ENCODE measurements at regions not wholly inside any gene's neighbourhood (a gene's known extent, or its start where the extent isn't known, plus 50 kb on each side); places are given as distances from the start of the nearest gene placed in this dataset.

GRCh38 chr10:44060221-44060620, 324.7 kb downstream of the CXCL12 start:
- H3K4me1 Mint-ChIP-seq = no peaks in the 10 kb centered on the region
- H3K36me3 Mint-ChIP-seq (ENCODE audit: low read depth) = no peaks in the 10 kb centered on the region
- H3K27me3 Mint-ChIP-seq = peaks cover 48% of the 10 kb centered on the region
- DNase-seq (no peak), ATAC-seq (no peak)
- H3K9me3 ChIP-seq (ENCODE audit: control insufficient read depth, low read length, poor library complexity, severe bottlenecking) = no peaks in the 10 kb centered on the region
- no peak overlapping the region for H3K4me3 Mint-ChIP-seq
- no peak overlapping the region for H3K27ac Mint-ChIP-seq

- Mint-ChIP-seq H3K27ac (no peak overlapping the region), H3K27me3 (peaks cover 61% of the 10 kb centered on the region), H3K4me3 (no peak overlapping the region), H3K4me1 (no peaks in the 10 kb centered on the region), H3K36me3 (ENCODE audit: low read depth) (no peaks in the 10 kb centered on the region)
- DNase-seq (no peak), ATAC-seq (no peak)
- H3K9me3 ChIP-seq (ENCODE audit: control insufficient read depth, low read length, poor library complexity, severe bottlenecking) = no peaks in the 10 kb centered on the region
Observed at GRCh38 chr10:44058259-44058658, 326.6 kb downstream of the CXCL12 start.

- ATAC-seq (no peak), DNase-seq (no peak)
- Mint-ChIP-seq H3K27ac (no peak overlapping the region), H3K27me3 (peaks cover 59% of the 10 kb centered on the region), H3K4me3 (no peak overlapping the region), H3K4me1 (no peaks in the 10 kb centered on the region), H3K36me3 (ENCODE audit: low read depth) (no peaks in the 10 kb centered on the region)
- no peaks in the 10 kb centered on the region for H3K9me3 ChIP-seq (ENCODE audit: control insufficient read depth, low read length, poor library complexity, severe bottlenecking)
Observed at GRCh38 chr10:44056967-44057805, 327.7 kb downstream of the CXCL12 start.

GRCh38 chr10:44056206-44056605, 328.7 kb downstream of the CXCL12 start:
- H3K36me3 Mint-ChIP-seq (ENCODE audit: low read depth) = no peaks in the 10 kb centered on the region
- no peak overlapping the region for H3K4me3 Mint-ChIP-seq
- no peaks in the 10 kb centered on the region for H3K9me3 ChIP-seq (ENCODE audit: control insufficient read depth, low read length, poor library complexity, severe bottlenecking)
- no peak overlapping the region for H3K27ac Mint-ChIP-seq
- no peaks in the 10 kb centered on the region for H3K4me1 Mint-ChIP-seq
- peaks cover 66% of the 10 kb centered on the region for H3K27me3 Mint-ChIP-seq
- ATAC-seq (no peak), DNase-seq (no peak)

- no peak overlapping the region for H3K27ac Mint-ChIP-seq
- H3K4me3 Mint-ChIP-seq = no peak overlapping the region
- H3K36me3 Mint-ChIP-seq (ENCODE audit: low read depth) = no peaks in the 10 kb centered on the region
- no peak for ATAC-seq
- no peak for DNase-seq
- peaks cover 4% of the 10 kb centered on the region for H3K4me1 Mint-ChIP-seq
- no peaks in the 10 kb centered on the region for H3K9me3 ChIP-seq (ENCODE audit: control insufficient read depth, low read length, poor library complexity, severe bottlenecking)
- peaks cover 83% of the 10 kb centered on the region for H3K27me3 Mint-ChIP-seq
Observed at GRCh38 chr10:44054046-44054445, 330.9 kb downstream of the CXCL12 start.

- no peak overlapping the region for H3K27ac Mint-ChIP-seq
- ATAC-seq (no peak), DNase-seq (no peak)
- H3K4me1 Mint-ChIP-seq = peaks cover 4% of the 10 kb centered on the region
- no peaks in the 10 kb centered on the region for H3K36me3 Mint-ChIP-seq (ENCODE audit: low read depth)
- no peak overlapping the region for H3K4me3 Mint-ChIP-seq
- H3K27me3 Mint-ChIP-seq = peaks cover 78% of the 10 kb centered on the region
- H3K9me3 ChIP-seq (ENCODE audit: control insufficient read depth, low read length, poor library complexity, severe bottlenecking) = no peaks in the 10 kb centered on the region
Observed at GRCh38 chr10:44053391-44053790, 331.5 kb downstream of the CXCL12 start.

GRCh38 chr10:44051584-44052385, 333.1 kb downstream of the CXCL12 start:
- Mint-ChIP-seq H3K27me3 (peaks cover 73% of the 10 kb centered on the region), H3K27ac (no peak overlapping the region), H3K4me3 (no peak overlapping the region), H3K4me1 (peaks cover 8% of the 10 kb centered on the region), H3K36me3 (ENCODE audit: low read depth) (no peaks in the 10 kb centered on the region)
- H3K9me3 ChIP-seq (ENCODE audit: control insufficient read depth, low read length, poor library complexity, severe bottlenecking) = no peaks in the 10 kb centered on the region
- ATAC-seq (no peak), DNase-seq (no peak)

GRCh38 chr10:44051091-44051490, 333.8 kb downstream of the CXCL12 start:
- H3K9me3 ChIP-seq (ENCODE audit: control insufficient read depth, low read length, poor library complexity, severe bottlenecking) = no peaks in the 10 kb centered on the region
- H3K4me1 Mint-ChIP-seq = peaks cover 8% of the 10 kb centered on the region
- no peaks in the 10 kb centered on the region for H3K36me3 Mint-ChIP-seq (ENCODE audit: low read depth)
- H3K4me3 Mint-ChIP-seq = no peak overlapping the region
- ATAC-seq (no peak), DNase-seq (no peak)
- no peak overlapping the region for H3K27ac Mint-ChIP-seq
- H3K27me3 Mint-ChIP-seq = peaks cover 72% of the 10 kb centered on the region

- DNase-seq = no peak
- Mint-ChIP-seq H3K4me3 (no peak overlapping the region), H3K36me3 (ENCODE audit: low read depth) (no peaks in the 10 kb centered on the region), H3K27me3 (peaks cover 72% of the 10 kb centered on the region), H3K27ac (no peak overlapping the region), H3K4me1 (peaks cover 8% of the 10 kb centered on the region)
- ATAC-seq = no peak
- no peaks in the 10 kb centered on the region for H3K9me3 ChIP-seq (ENCODE audit: control insufficient read depth, low read length, poor library complexity, severe bottlenecking)
Observed at GRCh38 chr10:44049301-44050015, 335.4 kb downstream of the CXCL12 start.

- no peak overlapping the region for H3K4me3 Mint-ChIP-seq
- no peaks in the 10 kb centered on the region for H3K36me3 Mint-ChIP-seq (ENCODE audit: low read depth)
- ATAC-seq (no peak), DNase-seq (no peak)
- H3K9me3 ChIP-seq (ENCODE audit: control insufficient read depth, low read length, poor library complexity, severe bottlenecking) = no peaks in the 10 kb centered on the region
- peaks cover 65% of the 10 kb centered on the region for H3K27me3 Mint-ChIP-seq
- peaks cover 8% of the 10 kb centered on the region for H3K4me1 Mint-ChIP-seq
- no peak overlapping the region for H3K27ac Mint-ChIP-seq
Observed at GRCh38 chr10:44047361-44047760, 337.5 kb downstream of the CXCL12 start.

- H3K9me3 ChIP-seq (ENCODE audit: control insufficient read depth, low read length, poor library complexity, severe bottlenecking) = no peaks in the 10 kb centered on the region
- no peak for ATAC-seq
- no peak overlapping the region for H3K4me3 Mint-ChIP-seq
Observed at GRCh38 chr10:44046605-44047004, 338.3 kb downstream of the CXCL12 start.

GRCh38 chr10:44045020-44045419, 339.9 kb downstream of the CXCL12 start:
- H3K36me3 Mint-ChIP-seq (ENCODE audit: low read depth) = no peaks in the 10 kb centered on the region
- H3K27ac Mint-ChIP-seq = no peak overlapping the region
- peaks cover 43% of the 10 kb centered on the region for H3K27me3 Mint-ChIP-seq
- no peaks in the 10 kb centered on the region for H3K9me3 ChIP-seq (ENCODE audit: control insufficient read depth, low read length, poor library complexity, severe bottlenecking)
- no peak overlapping the region for H3K4me3 Mint-ChIP-seq
- H3K4me1 Mint-ChIP-seq = peaks cover 4% of the 10 kb centered on the region
- ATAC-seq (no peak), DNase-seq (no peak)

More at GRCh38 chr10:44046605-44047004, 338.3 kb downstream of the CXCL12 start:
- Mint-ChIP-seq H3K27me3 (peaks cover 57% of the 10 kb centered on the region), H3K4me1 (peaks cover 8% of the 10 kb centered on the region), H3K36me3 (ENCODE audit: low read depth) (no peaks in the 10 kb centered on the region), H3K27ac (no peak overlapping the region)
- no peak for DNase-seq

- Mint-ChIP-seq H3K27me3 (peaks cover 39% of the 10 kb centered on the region), H3K27ac (no peak overlapping the region), H3K4me3 (no peak overlapping the region), H3K4me1 (peaks cover 4% of the 10 kb centered on the region), H3K36me3 (ENCODE audit: low read depth) (no peaks in the 10 kb centered on the region)
- ATAC-seq = no peak
- no peak for DNase-seq
- H3K9me3 ChIP-seq (ENCODE audit: control insufficient read depth, low read length, poor library complexity, severe bottlenecking) = no peaks in the 10 kb centered on the region
Observed at GRCh38 chr10:44044549-44044948, 340.3 kb downstream of the CXCL12 start.

All from T-helper 17 cell (primary cell).